Right lobe of liver (tissue), 6 donors: ENCODE measurements at regions not wholly inside any gene's neighbourhood (a gene's known extent, or its start where the extent isn't known, plus 50 kb on each side); places are given as distances from the start of the nearest gene placed in this dataset.

Experiments
- ATAC-seq, 4 donors: fragments of 200-7000 bp; cut with Tn5 transposase; one replicate each; pipeline ENCODE4 v1.9.1; 2020; ENCODE audit warnings: mild to moderate bottlenecking in 4 of 4, moderate library complexity in 4 of 4
- DNase-seq, 3 donors: peaks; one replicate each; pipeline ENCODE4 v3.0.0-alpha.2; 2020
- H3K27ac ChIP-seq, 3 donors: fragments of 200-600 bp; one replicate each; pipeline ENCODE4 v1.8.0; 2022
- H3K27me3 ChIP-seq, 2 donors: fragments of 200-600 bp; one replicate each; pipeline ENCODE4 v1.8.0; 2022
- H3K36me3 ChIP-seq, 4 donors: fragments of 200-600 bp; sonication (generic) in 1 of 4; one replicate each; pipeline versions ENCODE4 v1.5.1 to v1.8.0; 2017 to 2022; ENCODE audit warnings: control low read depth in 1 of 4
- H3K4me1 ChIP-seq, 4 donors: fragments of 200-600 bp; sonication (generic) in 1 of 4; one replicate each; pipeline versions ENCODE4 v1.5.1 to v1.8.0; 2017 to 2022; ENCODE audit warnings: control low read depth in 1 of 4
- H3K4me3 ChIP-seq, 3 donors: fragments of 200-600 bp; one replicate each; pipeline ENCODE4 v1.8.0; 2022
- H3K9me3 ChIP-seq, 4 donors: fragments of 200-600 bp; sonication (generic) in 1 of 4; one replicate each; pipeline versions ENCODE4 v1.5.1 to v1.8.0; 2017 to 2022; ENCODE audit warnings: control low read depth in 1 of 4
- POLR2A ChIP-seq: fragments of 450-650 bp; IDR thresholded peaks from one replicate; pipeline ENCODE4 v1.6.1; 2017; ENCODE audit warnings: antibody characterized with exemption, mild to moderate bottlenecking
- WGBS: methylation state at CpG from one replicate; pipeline ENCODE4 v1.1.6; 2018; ENCODE audit warnings: low coverage, low lambda C conversion rate; ENCODE audit not compliant: insufficient coverage; ENCODE audit errors: missing lambda C conversion rate; 5-methylcytosine and 5-hydroxymethylcytosine counted together
- intact Hi-C, 2 donors: fragments of 100-400 bp; cut with DNase I; formaldehyde crosslinking; loops; one replicate each; pipeline versions ENCODE4 v1.11.2 to v1.14.1; 2022
- TF ChIP-seq, protein P1 (sequence below), 4 donors: fragments of 200-600 bp in 3 of 4; fragments of 450-650 bp in 1 of 4; IDR thresholded peaks; one replicate each; pipeline versions ENCODE4 v1.5.1 to v1.8.0; 2016 to 2022; ENCODE audit warnings: antibody characterized with exemption in 4 of 4, mild to moderate bottlenecking in 2 of 4
- donor health status: DM: no; HTN: yes; CAD: no.
- donor health status: DM: no; HTN: no; CAD: no.
- donor health status: DM: no; HTN: no; CAD: no.
- donor health status: DM: no; HTN: yes; CAD: no.
- donor health status: DM: no; HTN: yes; CAD: no.

DNA sequence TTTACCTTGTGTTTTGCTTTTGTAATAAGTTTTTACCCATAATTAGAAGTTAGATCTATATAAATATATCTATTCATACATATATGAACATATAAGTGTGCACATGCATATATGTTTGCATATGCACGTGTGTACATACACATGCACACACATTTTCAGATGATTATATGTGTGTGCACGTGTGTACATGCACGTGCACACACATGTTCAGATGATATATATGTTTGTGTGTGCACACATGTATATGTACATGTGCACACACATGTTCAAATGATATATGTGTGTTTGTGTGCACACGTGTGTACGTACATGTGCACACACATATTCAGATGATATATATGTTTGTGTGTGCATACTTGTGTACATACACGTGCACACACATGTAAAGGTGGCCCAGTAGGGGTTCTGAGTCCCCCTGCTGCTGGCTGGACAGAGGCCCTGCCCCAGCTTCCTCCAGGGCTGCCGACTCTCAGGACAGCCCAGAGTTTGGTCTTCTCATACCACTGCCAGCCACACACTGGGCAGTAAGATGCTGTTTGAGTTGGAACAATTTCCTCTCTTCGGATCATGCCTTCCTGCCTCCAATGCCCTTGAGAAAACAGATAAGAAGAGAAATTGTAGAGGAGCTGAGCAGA, 252.3 kb upstream of the PPP2R2D start:
- Histone ChIP-seq H3K4me3 (no peak overlapping the region), H3K36me3 (no peaks in the 10 kb centered on the region), H3K27me3 (no peaks in the 10 kb centered on the region), H3K4me1 (no peaks in the 10 kb centered on the region), H3K9me3 (no peaks in the 10 kb centered on the region), H3K27ac (no peak overlapping the region)
- WGBS = 48% methylated on average over 5 of the region's 8 CpGs
- intact Hi-C loops = no loop called here
- DNase-seq (no peak), ATAC-seq (no peak)
- TF ChIP-seq POLR2A = no peak

DNA sequence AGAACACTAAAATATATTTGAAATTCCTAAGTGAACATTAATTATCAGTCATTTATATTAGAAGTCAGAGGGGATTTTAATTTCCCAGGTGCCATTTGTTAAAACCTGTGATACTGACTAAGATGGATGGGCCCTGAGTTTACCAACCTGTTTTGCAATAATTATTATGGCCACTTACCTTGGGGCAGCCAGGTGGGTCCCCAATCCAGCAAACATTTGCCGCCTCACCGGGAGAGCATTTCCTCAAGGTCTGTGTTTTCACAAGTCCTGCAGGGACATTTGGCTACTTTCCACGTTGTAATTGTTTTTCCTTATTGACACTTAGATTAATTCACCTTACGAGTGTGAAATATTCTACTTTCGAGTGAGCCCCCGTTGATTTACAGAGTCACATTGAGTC, 251.2 kb upstream of the PPP2R2D start:
- Histone ChIP-seq H3K27me3 (no peaks in the 10 kb centered on the region), H3K27ac (no peak overlapping the region), H3K4me1 (no peaks in the 10 kb centered on the region), H3K36me3 (no peaks in the 10 kb centered on the region), H3K9me3 (no peaks in the 10 kb centered on the region), H3K4me3 (no peak overlapping the region)
- DNase-seq (no peak), ATAC-seq (no peak)
- TF ChIP-seq, protein P1, sequence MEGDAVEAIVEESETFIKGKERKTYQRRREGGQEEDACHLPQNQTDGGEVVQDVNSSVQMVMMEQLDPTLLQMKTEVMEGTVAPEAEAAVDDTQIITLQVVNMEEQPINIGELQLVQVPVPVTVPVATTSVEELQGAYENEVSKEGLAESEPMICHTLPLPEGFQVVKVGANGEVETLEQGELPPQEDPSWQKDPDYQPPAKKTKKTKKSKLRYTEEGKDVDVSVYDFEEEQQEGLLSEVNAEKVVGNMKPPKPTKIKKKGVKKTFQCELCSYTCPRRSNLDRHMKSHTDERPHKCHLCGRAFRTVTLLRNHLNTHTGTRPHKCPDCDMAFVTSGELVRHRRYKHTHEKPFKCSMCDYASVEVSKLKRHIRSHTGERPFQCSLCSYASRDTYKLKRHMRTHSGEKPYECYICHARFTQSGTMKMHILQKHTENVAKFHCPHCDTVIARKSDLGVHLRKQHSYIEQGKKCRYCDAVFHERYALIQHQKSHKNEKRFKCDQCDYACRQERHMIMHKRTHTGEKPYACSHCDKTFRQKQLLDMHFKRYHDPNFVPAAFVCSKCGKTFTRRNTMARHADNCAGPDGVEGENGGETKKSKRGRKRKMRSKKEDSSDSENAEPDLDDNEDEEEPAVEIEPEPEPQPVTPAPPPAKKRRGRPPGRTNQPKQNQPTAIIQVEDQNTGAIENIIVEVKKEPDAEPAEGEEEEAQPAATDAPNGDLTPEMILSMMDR (IDR thresholded peaks at IDR 0.05) = no peak
- TF ChIP-seq POLR2A = no peak
- intact Hi-C loops = no loop called here
- 42% methylated on average over 4 of the region's 6 CpGs for WGBS

DNA sequence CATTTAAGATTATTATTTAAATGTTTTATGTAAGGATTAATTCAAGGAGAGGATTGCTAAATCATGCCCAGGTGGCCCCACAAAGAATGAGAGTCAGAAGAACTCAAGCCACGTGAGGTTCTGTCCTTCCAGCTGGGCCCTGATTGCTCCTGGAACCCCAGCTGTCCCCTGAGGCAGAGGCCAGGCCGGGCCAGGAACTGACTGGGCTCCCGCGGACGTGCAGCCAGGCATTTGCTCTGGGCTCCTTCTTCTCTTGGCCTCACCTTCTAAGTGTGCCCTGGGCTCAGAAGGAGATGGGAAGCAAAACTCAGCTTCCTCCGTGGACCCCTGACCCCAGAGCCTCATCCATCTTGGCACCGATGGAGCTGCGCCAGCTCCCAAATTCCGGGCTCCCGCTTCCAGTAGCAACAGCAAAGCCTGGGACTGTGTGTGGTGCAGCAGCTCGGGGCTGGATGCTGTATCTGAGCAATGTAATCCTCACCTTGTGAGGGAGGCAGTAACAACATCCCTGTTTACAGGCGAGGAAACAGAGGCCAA, 250.6 kb upstream of the PPP2R2D start:
- Histone ChIP-seq H3K27me3 (no peaks in the 10 kb centered on the region), H3K9me3 (no peaks in the 10 kb centered on the region), H3K36me3 (no peaks in the 10 kb centered on the region), H3K27ac (no peak overlapping the region), H3K4me3 (no peak overlapping the region), H3K4me1 (no peaks in the 10 kb centered on the region)
- intact Hi-C loops = no loop called here
- no peak for TF ChIP-seq POLR2A
- TF ChIP-seq, protein P1 (IDR thresholded peaks at IDR 0.05) = no peak
- no peak for ATAC-seq
- no peak for DNase-seq
- 43% methylated on average over 7 of the region's 12 CpGs for whole genome bisulfite sequencing

DNA sequence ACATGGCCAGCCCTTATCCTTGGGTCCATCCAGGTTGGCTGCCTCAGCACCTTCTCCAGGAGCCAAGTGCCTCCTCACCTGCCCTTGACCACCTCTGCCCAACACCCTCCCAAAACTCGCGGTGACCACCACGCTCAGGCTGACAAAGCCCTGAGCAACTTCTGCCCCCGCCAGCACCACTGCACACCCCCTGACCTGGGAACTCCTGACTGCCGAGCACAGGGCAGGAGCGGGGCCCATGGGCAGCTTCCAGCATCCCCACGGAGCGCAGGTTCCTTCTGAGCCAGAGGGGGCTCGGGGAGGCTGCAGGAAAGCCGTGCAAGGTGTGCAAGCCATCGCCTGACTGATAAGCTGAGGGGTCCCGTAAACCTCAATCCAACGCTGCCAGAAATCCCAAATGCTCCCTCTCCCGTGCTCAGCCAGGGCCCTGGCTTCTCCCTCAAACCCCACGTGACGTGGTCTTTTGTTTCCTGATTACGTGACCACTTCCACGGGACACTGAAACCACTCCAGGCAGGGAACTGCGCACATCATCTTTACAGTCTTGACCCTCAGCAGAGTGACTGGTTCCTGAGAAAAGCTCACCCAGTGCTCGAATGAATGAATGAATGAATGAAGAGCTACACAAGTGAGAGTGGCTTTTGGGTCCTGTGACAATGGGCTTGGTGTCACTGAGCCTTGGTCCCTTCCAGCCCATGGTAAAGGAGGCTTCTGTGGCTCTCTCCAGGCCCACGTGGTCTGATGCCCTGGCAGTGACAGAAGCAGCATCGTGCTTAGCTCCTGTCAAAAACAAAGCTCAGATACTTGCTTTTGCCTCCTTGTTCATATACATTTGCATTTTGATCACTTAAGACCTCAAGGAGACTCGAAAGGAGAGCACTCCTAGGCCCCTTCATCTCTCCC, 249.8 kb upstream of the PPP2R2D start:
- DNase-seq (peak in 1 of 3 donors; percentile 35), ATAC-seq (no peak)
- TF ChIP-seq, protein P1 (IDR thresholded peaks at IDR 0.05) = no peak
- no peak for TF ChIP-seq POLR2A
- H3K27me3 ChIP-seq = no peaks in the 10 kb centered on the region
- intact Hi-C loops = no loop called here
- WGBS = 60% methylated on average over 14 of the region's 23 CpGs
- H3K27ac ChIP-seq = no peak overlapping the region
- H3K4me1 ChIP-seq = no peaks in the 10 kb centered on the region
- H3K36me3 ChIP-seq = no peaks in the 10 kb centered on the region
- no peaks in the 10 kb centered on the region for H3K9me3 ChIP-seq
- H3K4me3 ChIP-seq = no peak overlapping the region
